CD8-positive, alpha-beta memory T cell (primary cell): ENCODE measurements at regions not wholly inside any gene's neighbourhood (a gene's known extent, or its start where the extent isn't known, plus 50 kb on each side); places are given as distances from the start of the nearest gene placed in this dataset.

Experiments used
- CTCF ChIA-PET: fragments of 350-600 bp; sonication (Branson Sonifier 250); formaldehyde crosslinking; loops from one replicate; lab custom pipeline; 2021; ENCODE audit warnings: antibody characterized with exemption; lab: Charles Lee
- POLR2A ChIA-PET: fragments of 350-600 bp; sonication (Branson Sonifier 250); formaldehyde crosslinking; loops from one replicate; lab custom pipeline; 2021; ENCODE audit warnings: antibody characterized with exemption; lab: Charles Lee
- DNase-seq, 5 donors: peaks; one replicate each; pipeline versions ENCODE4 v3.0.0 to v3.0.0-alpha.2; 2020 to 2022; ENCODE audit warnings: mixed read lengths in 1 of 5
- H3K27ac ChIP-seq: one replicate; pipeline ENCODE4 v1.7.0; 2013; ENCODE audit warnings: low read depth, mild to moderate bottlenecking, low read length, moderate library complexity
- H3K27me3 ChIP-seq: 2 replicates; pipeline ENCODE4 v1.7.0; 2013; ENCODE audit warnings: low read length, mild to moderate bottlenecking; ENCODE audit not compliant: insufficient read depth, poor library complexity, severe bottlenecking
- H3K36me3 ChIP-seq: 2 replicates; pipeline ENCODE4 v1.7.0; 2013; ENCODE audit warnings: mild to moderate bottlenecking, low read length, moderate library complexity; ENCODE audit not compliant: insufficient read depth
- H3K4me1 ChIP-seq: 2 replicates; pipeline ENCODE4 v1.7.0; 2013; ENCODE audit warnings: mild to moderate bottlenecking, low read length, moderate library complexity; ENCODE audit not compliant: insufficient read depth
- H3K4me3 ChIP-seq: 2 replicates; pipeline ENCODE4 v1.7.0; 2013; ENCODE audit warnings: mild to moderate bottlenecking, low read length
- H3K9me3 ChIP-seq: 2 replicates; pipeline ENCODE4 v1.7.0; 2013; ENCODE audit warnings: mild to moderate bottlenecking, low read length
- H3K27ac Mint-ChIP-seq, 8 donors: one replicate each; pipeline ENCODE4 v1.8.0; 2020 to 2021; ENCODE audit warnings: mixed read lengths in 8 of 8, mild to moderate bottlenecking in 6 of 8, inconsistent platforms in 3 of 8, moderate library complexity in 3 of 8
- H3K27me3 Mint-ChIP-seq, 2 donors: one replicate each; pipeline ENCODE4 v1.8.0; 2020 to 2021; ENCODE audit warnings: mixed read lengths in 2 of 2, mild to moderate bottlenecking in 1 of 2, moderate library complexity in 1 of 2
- H3K36me3 Mint-ChIP-seq, 3 donors: one replicate each; pipeline ENCODE4 v1.8.0; 2020 to 2021; ENCODE audit warnings: mixed read lengths in 3 of 3, inconsistent platforms in 1 of 3, mild to moderate bottlenecking in 1 of 3
- H3K4me1 Mint-ChIP-seq, 3 donors: one replicate each; pipeline ENCODE4 v1.8.0; 2020 to 2021; ENCODE audit warnings: mixed read lengths in 3 of 3, inconsistent platforms in 1 of 3, mild to moderate bottlenecking in 1 of 3
- H3K4me3 Mint-ChIP-seq, 7 donors: one replicate each; pipeline ENCODE4 v1.8.0; 2020 to 2021; ENCODE audit warnings: mixed read lengths in 7 of 7, mild to moderate bottlenecking in 6 of 7, moderate library complexity in 4 of 7, inconsistent platforms in 2 of 7
- H3K9me3 Mint-ChIP-seq, 5 donors: one replicate each; pipeline ENCODE4 v1.8.0; 2020 to 2022; ENCODE audit warnings: mixed read lengths in 5 of 5, mild to moderate bottlenecking in 3 of 5, moderate library complexity in 2 of 5, inconsistent platforms in 1 of 5

DNA sequence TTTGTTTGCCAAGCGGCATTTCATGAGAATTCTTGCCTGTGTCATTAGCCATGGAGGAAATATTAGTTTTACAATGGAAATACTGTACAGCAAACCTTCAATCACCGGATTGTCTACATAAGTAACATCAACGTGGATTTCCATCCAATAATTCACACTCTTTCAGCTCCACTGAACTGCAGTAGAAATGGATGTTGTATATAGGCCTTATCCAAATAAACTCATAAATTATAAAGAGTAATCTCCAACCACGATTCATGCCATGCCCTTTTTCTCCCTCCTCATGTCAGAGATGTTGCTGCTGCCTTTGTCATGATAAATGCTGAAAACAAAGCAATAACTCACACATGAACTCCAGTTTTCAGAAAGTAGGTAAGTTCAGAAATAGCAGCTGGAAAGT is 54.9 kb upstream of the EYS start:
- no peaks in the 10 kb centered on the region for H3K36me3 ChIP-seq
- H3K4me1 ChIP-seq, result no peaks in the 10 kb centered on the region
- no peak overlapping the region for H3K27ac ChIP-seq
- no peaks in the 10 kb centered on the region for H3K9me3 ChIP-seq
- Mint-ChIP-seq H3K27ac (no peak overlapping the region), H3K4me3 (no peak overlapping the region), H3K36me3 (no peaks in the 10 kb centered on the region), H3K27me3 (peaks cover 0 to 2% of the 10 kb centered on the region in 2 donors), H3K4me1 (no peaks in the 10 kb centered on the region), H3K9me3 (peaks cover 7 to 13% (median 10%) of the 10 kb centered on the region in 5 donors)
- no peaks in the 10 kb centered on the region for H3K27me3 ChIP-seq
- H3K4me3 ChIP-seq, result no peak overlapping the region
- CTCF ChIA-PET, result no interaction called here
- DNase-seq, result no peak
- POLR2A ChIA-PET, result no interaction called here

DNA sequence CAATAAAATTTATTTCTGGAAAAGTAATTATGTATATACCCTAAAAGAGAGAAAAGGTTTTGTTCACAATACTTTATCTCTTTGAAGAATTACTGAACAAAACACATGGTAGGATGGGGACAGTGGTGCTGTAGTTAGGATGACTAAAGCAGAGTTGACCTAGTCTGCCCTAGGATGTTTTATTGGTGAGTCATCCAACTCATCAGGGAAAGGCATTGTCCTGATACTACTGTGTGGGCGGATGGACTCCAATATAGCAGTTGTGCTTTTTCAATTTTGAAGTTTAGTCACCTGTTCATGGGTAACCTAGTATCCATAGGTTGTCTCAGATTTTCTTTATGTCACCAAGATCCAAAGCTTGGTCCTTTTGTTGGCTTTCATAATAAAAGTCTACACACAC is 53.3 kb upstream of the EYS start:
- no peak overlapping the region for H3K27ac ChIP-seq
- no peaks in the 10 kb centered on the region for H3K27me3 ChIP-seq
- no peaks in the 10 kb centered on the region for H3K4me1 Mint-ChIP-seq
- H3K36me3 ChIP-seq, result no peaks in the 10 kb centered on the region
- no peaks in the 10 kb centered on the region for H3K36me3 Mint-ChIP-seq
- peaks cover 0 to 2% of the 10 kb centered on the region in 2 donors for H3K27me3 Mint-ChIP-seq
- no peak for DNase-seq
- POLR2A ChIA-PET, result no interaction called here
- no peak overlapping the region for H3K4me3 ChIP-seq
- H3K4me3 Mint-ChIP-seq, result no peak overlapping the region
- H3K27ac Mint-ChIP-seq, result no peak overlapping the region
- CTCF ChIA-PET, result no interaction called here
- H3K9me3 ChIP-seq, result no peaks in the 10 kb centered on the region
- peaks cover 7 to 16% (median 11%) of the 10 kb centered on the region in 5 donors for H3K9me3 Mint-ChIP-seq
- H3K4me1 ChIP-seq, result no peaks in the 10 kb centered on the region
